ENCODE measurements at regions not wholly inside any gene's neighbourhood (a gene's known extent, or its start where the extent isn't known, plus 50 kb on each side); places are given as distances from the start of the nearest gene placed in this dataset.

GRCh38 chr1:37153116-37154100 lies 119.1 kb upstream of the GRIK3 start:
- TF ChIP-seq CTCF (conservative IDR thresholded peaks at IDR 0.05 in 1 of 2, IDR thresholded peaks at IDR 0.05 in 1 of 2; ENCODE audit: extremely low read depth in 1 of 2, insufficient read depth in 1 of 2, low read depth in 1 of 2, low read length in 2 of 2) (no peak), EZH2 (IDR thresholded peaks at IDR 0.05; ENCODE audit: borderline replicate concordance, low read length) (no peak)
